Sigmoid colon (tissue), 4 donors: ENCODE measurements at regions not wholly inside any gene's neighbourhood (a gene's known extent, or its start where the extent isn't known, plus 50 kb on each side); places are given as distances from the start of the nearest gene placed in this dataset.

Experiments used
- CTCF ChIP-seq, 4 experiments: fragments of 450-650 bp in 3 of 4; fragments of 200-600 bp in 1 of 4; IDR thresholded peaks; one replicate each; pipeline ENCODE4 v1.5.1; 2016 to 2019; ENCODE audit warnings: antibody characterized with exemption in 4 of 4, mild to moderate bottlenecking in 3 of 4, moderate library complexity in 2 of 4
- EP300 ChIP-seq, 4 donors: sonication (generic); formaldehyde crosslinking; IDR thresholded peaks; one replicate each; pipeline ENCODE4 v1.6.1; 2017; ENCODE audit warnings: antibody characterized with exemption in 4 of 4
- POLR2A ChIP-seq, 2 donors: fragments of 450-650 bp; IDR thresholded peaks; one replicate each; pipeline ENCODE4 v1.6.1; 2016; ENCODE audit warnings: antibody characterized with exemption in 2 of 2, mild to moderate bottlenecking in 2 of 2, moderate library complexity in 2 of 2

DNA sequence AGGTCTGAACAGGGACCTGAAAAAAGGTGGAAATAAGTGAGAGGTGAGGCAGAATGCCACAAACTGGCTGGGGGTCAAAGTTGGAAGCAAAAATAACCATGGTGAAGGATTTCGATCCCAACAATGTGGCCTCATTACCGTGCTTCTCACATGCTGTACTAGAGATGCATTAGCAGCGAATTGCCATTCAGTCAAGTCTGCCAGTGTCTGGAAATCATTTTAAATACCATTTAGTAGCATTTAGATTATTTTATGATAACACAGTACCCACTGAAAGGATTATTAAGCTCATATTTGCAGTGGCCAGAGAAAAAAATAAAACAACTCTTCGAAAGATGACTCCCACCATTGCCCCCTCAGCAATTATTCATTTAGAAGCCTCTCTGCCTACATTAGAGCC, 294.6 kb upstream of the SLC24A2 start:
- TF ChIP-seq CTCF (IDR thresholded peaks at IDR 0.05) (no peak), POLR2A (IDR thresholded peaks at IDR 0.05) (no peak), EP300 (IDR thresholded peaks at IDR 0.05) (no peak)
